HG02678 (cell line): ENCODE measurements at regions not wholly inside any gene's neighbourhood (a gene's known extent, or its start where the extent isn't known, plus 50 kb on each side); places are given as distances from the start of the nearest gene placed in this dataset.
"Not testable (repeated sequence)": the region's sequence is repeated elsewhere in the genome, so short reads cannot be mapped to it uniquely, and the experiment has no call there.

ENCODE experiments used
- ATAC-seq: cut with Tn5 transposase; IDR thresholded peaks from one replicate; pipeline ENCODE4 v1.9.1; 2021; ENCODE audit warnings: mild to moderate bottlenecking, moderate library complexity; ENCODE audit not compliant: unreplicated experiment

GRCh38 chr6:103001724-103002123 lies 1608.2 kb downstream of the GRIK2 start:
- no peak for ATAC-seq

- ATAC-seq, result no peak
These were observed 1607.2 kb downstream of the GRIK2 start for GRCh38 chr6:103000688-103001087.

- ATAC-seq, result no peak
These were observed 1602.0 kb downstream of the GRIK2 start for GRCh38 chr6:102995491-102995890.

- no peak for ATAC-seq
These were observed 1601.4 kb downstream of the GRIK2 start for GRCh38 chr6:102994866-102995265.

- no peak for ATAC-seq
These were observed 1592.6 kb downstream of the GRIK2 start for GRCh38 chr6:102986086-102986485.

- ATAC-seq, result no peak
These were observed 1590.8 kb downstream of the GRIK2 start for GRCh38 chr6:102984357-102984756.

GRCh38 chr6:102981490-102982015 lies 1588.0 kb downstream of the GRIK2 start:
- ATAC-seq, result no peak

GRCh38 chr6:102980951-102981350 lies 1587.4 kb downstream of the GRIK2 start:
- ATAC-seq, result no peak

- no peak for ATAC-seq
These were observed 1568.4 kb downstream of the GRIK2 start for GRCh38 chr6:102961902-102962301.

- no peak for ATAC-seq
These were observed 1557.5 kb downstream of the GRIK2 start for GRCh38 chr6:102950967-102951366.

GRCh38 chr6:102944475-102944874 lies 1551.0 kb downstream of the GRIK2 start:
- no peak for ATAC-seq

- ATAC-seq, result no peak
These were observed 1548.7 kb downstream of the GRIK2 start for GRCh38 chr6:102942206-102942605.

- no peak for ATAC-seq
These were observed 1543.5 kb downstream of the GRIK2 start for GRCh38 chr6:102936959-102937358.

- no peak for ATAC-seq
These were observed 1534.6 kb downstream of the GRIK2 start for GRCh38 chr6:102928109-102928508.

GRCh38 chr6:102918161-102918560 lies 1524.7 kb downstream of the GRIK2 start:
- no peak for ATAC-seq

GRCh38 chr6:102911571-102911970 lies 1518.1 kb downstream of the GRIK2 start:
- no peak for ATAC-seq

GRCh38 chr6:102910701-102911139 lies 1517.2 kb downstream of the GRIK2 start:
- ATAC-seq, result not testable (repeated sequence)

GRCh38 chr6:102907181-102907580 lies 1513.7 kb downstream of the GRIK2 start:
- no peak for ATAC-seq

- ATAC-seq, result no peak
These were observed 1509.0 kb downstream of the GRIK2 start for GRCh38 chr6:102902471-102902870.

- no peak for ATAC-seq
These were observed 1502.2 kb downstream of the GRIK2 start for GRCh38 chr6:102895683-102896082.

- no peak for ATAC-seq
These were observed 1491.7 kb downstream of the GRIK2 start for GRCh38 chr6:102885165-102885564.

- no peak for ATAC-seq
These were observed 1459.9 kb downstream of the GRIK2 start for GRCh38 chr6:102853249-102853955.

GRCh38 chr6:102848796-102849195 lies 1455.3 kb downstream of the GRIK2 start:
- ATAC-seq, result no peak
